T-helper 2 cell treated with Interferon-gamma antibody and Interleukin-4, amounts not matched to agents 100 ng/mL and 5 ng/mL, for 36 hours (primary cell): ENCODE measurements at regions not wholly inside any gene's neighbourhood (a gene's known extent, or its start where the extent isn't known, plus 50 kb on each side); places are given as distances from the start of the nearest gene placed in this dataset.
"Not testable (repeated sequence)": the region's sequence is repeated elsewhere in the genome, so short reads cannot be mapped to it uniquely, and the experiment has no call there.

Experiments used
- intact Hi-C: fragments of 100-400 bp; cut with micrococcal nuclease; formaldehyde crosslinking; loops from one replicate; pipeline ENCODE4 v1.15.1; 2023

- intact Hi-C loops = no loop called here
These were observed 302.5 kb downstream of the BMPER start for GRCh38 chr7:34207810-34208209.

- intact Hi-C loops = no loop called here
These were observed 303.7 kb downstream of the BMPER start for GRCh38 chr7:34208878-34209621.

GRCh38 chr7:34211018-34211417 is 305.7 kb downstream of the BMPER start:
- intact Hi-C loops = no loop called here

GRCh38 chr7:34217972-34218371 is 312.6 kb downstream of the BMPER start:
- intact Hi-C loops = no loop called here

- intact Hi-C loops = no loop called here
These were observed 313.9 kb downstream of the BMPER start for GRCh38 chr7:34219153-34219718.

GRCh38 chr7:34220506-34221185 is 315.3 kb downstream of the BMPER start:
- intact Hi-C loops = no loop called here

- intact Hi-C loops = no loop called here
These were observed 317.0 kb downstream of the BMPER start for GRCh38 chr7:34222316-34222715.

- intact Hi-C loops = no loop called here
These were observed 317.4 kb downstream of the BMPER start for GRCh38 chr7:34222722-34223121.

- intact Hi-C loops = no loop called here
These were observed 318.9 kb downstream of the BMPER start for GRCh38 chr7:34224281-34224680.

GRCh38 chr7:34225193-34225592 is 319.9 kb downstream of the BMPER start:
- intact Hi-C loops = no loop called here

- intact Hi-C loops = no loop called here
These were observed 322.2 kb downstream of the BMPER start for GRCh38 chr7:34227525-34227924.

- intact Hi-C loops = not testable (repeated sequence)
These were observed 329.8 kb downstream of the BMPER start for GRCh38 chr7:34235101-34235500.

GRCh38 chr7:34236057-34236456 is 330.7 kb downstream of the BMPER start:
- intact Hi-C loops = no loop called here

GRCh38 chr7:34236839-34237492 is 331.6 kb downstream of the BMPER start:
- intact Hi-C loops = no loop called here

- intact Hi-C loops = no loop called here
These were observed 332.1 kb downstream of the BMPER start for GRCh38 chr7:34237493-34237849.

- intact Hi-C loops = no loop called here
These were observed 335.1 kb downstream of the BMPER start for GRCh38 chr7:34240417-34240816.

GRCh38 chr7:34242391-34242790 is 337.1 kb downstream of the BMPER start:
- intact Hi-C loops = no loop called here

- intact Hi-C loops = no loop called here
These were observed 339.9 kb downstream of the BMPER start for GRCh38 chr7:34245246-34245645.

- intact Hi-C loops = no loop called here
These were observed 342.1 kb downstream of the BMPER start for GRCh38 chr7:34247468-34247867.

GRCh38 chr7:34249192-34249591 is 343.9 kb downstream of the BMPER start:
- intact Hi-C loops = no loop called here

- intact Hi-C loops = no loop called here
These were observed 354.9 kb downstream of the BMPER start for GRCh38 chr7:34260279-34260678.

GRCh38 chr7:34263168-34263567 is 357.8 kb downstream of the BMPER start:
- intact Hi-C loops = no loop called here
